NB4 (cell line): ENCODE measurements at regions not wholly inside any gene's neighbourhood (a gene's known extent, or its start where the extent isn't known, plus 50 kb on each side); places are given as distances from the start of the nearest gene placed in this dataset.

ENCODE experiments used
- CTCF ChIP-seq: IDR thresholded peaks from one replicate; pipeline ENCODE4 v1.5.1; 2012; ENCODE audit warnings: low read depth, low read length
- MAX ChIP-seq: IDR thresholded peaks from 2 replicates; pipeline ENCODE4 v1.6.1; 2011; ENCODE audit warnings: low read depth, low read length
- MYC ChIP-seq: IDR thresholded peaks from 2 replicates; pipeline ENCODE4 v1.6.1; 2011; ENCODE audit warnings: low read depth, low read length
- POLR2A ChIP-seq: IDR thresholded peaks from 2 replicates; pipeline ENCODE4 v1.6.1; 2011; ENCODE audit warnings: mild to moderate bottlenecking; ENCODE audit not compliant: insufficient read length; ENCODE audit errors: extremely low read depth

DNA sequence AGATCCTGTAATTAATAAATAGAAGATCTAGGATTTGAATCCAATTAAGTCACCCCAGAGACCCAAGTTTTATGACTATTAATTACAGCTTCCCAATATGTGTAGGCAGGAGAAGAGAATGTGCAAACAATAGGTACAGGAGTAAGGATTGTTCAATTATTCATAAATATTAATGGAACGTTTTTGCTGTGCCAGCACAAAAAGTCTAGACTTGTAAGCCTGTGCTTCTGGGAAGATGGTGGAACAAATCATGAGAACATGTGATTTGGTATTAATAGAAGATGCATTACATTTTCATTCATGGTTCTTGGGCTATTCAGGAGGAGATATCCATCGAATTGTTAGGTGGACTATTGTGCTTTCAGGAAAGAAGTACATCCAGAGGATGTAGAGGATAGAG, 1240.9 kb downstream of the STIM2 start:
- TF ChIP-seq CTCF (no peak), POLR2A (no peak), MAX (no peak), MYC (no peak)
